GM23248 (cell line): ENCODE measurements at regions not wholly inside any gene's neighbourhood (a gene's known extent, or its start where the extent isn't known, plus 50 kb on each side); places are given as distances from the start of the nearest gene placed in this dataset.

ENCODE experiments used
- EZH2 ChIP-seq: fragments of 200-600 bp; sonication (generic); IDR thresholded peaks from 2 replicates; pipeline ENCODE4 v1.6.1; 2018; ENCODE audit warnings: antibody characterized with exemption, mild to moderate bottlenecking; ENCODE audit not compliant: insufficient read depth, poor library complexity, severe bottlenecking
- EZH2phosphoT487 ChIP-seq: fragments of 200-600 bp; sonication (generic); IDR thresholded peaks from 2 replicates; pipeline ENCODE4 v1.6.1; 2018; ENCODE audit warnings: antibody characterized with exemption, moderate library complexity, mild to moderate bottlenecking, low read depth; ENCODE audit not compliant: insufficient read depth

DNA sequence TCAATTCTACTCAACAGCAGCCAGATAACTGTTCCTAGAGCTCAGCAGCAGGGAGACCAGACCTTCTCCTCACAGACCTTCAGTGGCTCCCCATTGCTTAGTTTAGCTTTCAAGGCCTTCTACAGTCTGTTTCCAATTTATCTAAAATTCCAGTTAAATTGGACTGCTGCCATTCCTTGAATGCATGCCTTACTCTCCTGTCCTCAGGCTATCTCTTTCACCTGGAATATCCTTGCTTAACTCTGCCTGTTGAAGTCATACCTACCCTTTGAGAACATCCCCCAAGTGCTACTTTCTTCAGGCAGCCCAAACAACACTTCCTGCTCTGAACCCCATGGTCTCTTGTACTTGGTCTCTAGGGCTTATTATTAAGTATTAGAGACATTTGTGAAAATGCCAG is 120.7 kb upstream of the TENM4 start:
- TF ChIP-seq EZH2, result no peak
- no peak for TF ChIP-seq EZH2phosphoT487
